ENCODE measurements at regions not wholly inside any gene's neighbourhood (a gene's known extent, or its start where the extent isn't known, plus 50 kb on each side); places are given as distances from the start of the nearest gene placed in this dataset.
A peak's percentile ranks its signal among the peaks of the same experiment; 100 is the strongest.

- WGBS (ENCODE audit: low lambda C conversion rate, missing lambda C conversion rate), result 51% methylated on average over 6 of the region's 6 CpGs
- no peaks in the 10 kb centered on the region for H4K20me1 ChIP-seq (ENCODE audit: insufficient read depth, poor library complexity, severe bottlenecking)
- no peaks in the 10 kb centered on the region for H3K79me2 ChIP-seq
- no peaks in the 10 kb centered on the region for H3K9me2 ChIP-seq (replicated peaks; ENCODE audit: insufficient read depth)
- TF ChIP-seq EZH2phosphoT487 (IDR thresholded peaks at IDR 0.05; ENCODE audit: low read depth, severe bottlenecking, unreplicated experiment) (no peak), CTCF (IDR thresholded peaks at IDR 0.05; ENCODE audit: poor library complexity) (no peak), EZH2 (IDR thresholded peaks at IDR 0.05; ENCODE audit: borderline replicate concordance) (no peak)
- no peaks in the 10 kb centered on the region for H3K9me3 ChIP-seq (ENCODE audit: low read depth)
- peak; percentile 13 for DNase-seq (ENCODE audit: low spot score)
- H3K36me3 ChIP-seq (replicated peaks; ENCODE audit: insufficient read depth, low read depth), result no peaks in the 10 kb centered on the region
- no peak overlapping the region for H3K27ac ChIP-seq
- H3K4me1 ChIP-seq (ENCODE audit: insufficient read depth), result peaks cover 6% of the 10 kb centered on the region
- no peak overlapping the region for H3K4me3 ChIP-seq
- no peak overlapping the region for H3K4me2 ChIP-seq
- no peak overlapping the region for H2AFZ ChIP-seq
- H3K27me3 ChIP-seq, result no peaks in the 10 kb centered on the region
Measured at GRCh38 chr11:80346353-80347059, 905.7 kb upstream of the TENM4 start.

GRCh38 chr11:80343436-80343835, 902.6 kb upstream of the TENM4 start:
- no peaks in the 10 kb centered on the region for H3K36me3 ChIP-seq (replicated peaks; ENCODE audit: insufficient read depth, low read depth)
- H2AFZ ChIP-seq, result no peak overlapping the region
- TF ChIP-seq CTCF (IDR thresholded peaks at IDR 0.05; ENCODE audit: poor library complexity), result no peak
- no peak for TF ChIP-seq EZH2phosphoT487 (IDR thresholded peaks at IDR 0.05; ENCODE audit: low read depth, severe bottlenecking, unreplicated experiment)
- TF ChIP-seq EZH2 (IDR thresholded peaks at IDR 0.05; ENCODE audit: borderline replicate concordance), result no peak
- H3K9me3 ChIP-seq (ENCODE audit: low read depth), result no peaks in the 10 kb centered on the region
- no peak overlapping the region for H3K4me3 ChIP-seq
- no peak overlapping the region for H3K27ac ChIP-seq
- H3K27me3 ChIP-seq, result no peaks in the 10 kb centered on the region
- DNase-seq (ENCODE audit: low spot score), result no peak
- no peaks in the 10 kb centered on the region for H3K9me2 ChIP-seq (replicated peaks; ENCODE audit: insufficient read depth)
- no peaks in the 10 kb centered on the region for H3K79me2 ChIP-seq
- no peak overlapping the region for H3K4me2 ChIP-seq
- H4K20me1 ChIP-seq (ENCODE audit: insufficient read depth, poor library complexity, severe bottlenecking), result no peaks in the 10 kb centered on the region
- H3K4me1 ChIP-seq (ENCODE audit: insufficient read depth), result no peaks in the 10 kb centered on the region

- WGBS (ENCODE audit: low lambda C conversion rate, missing lambda C conversion rate), result 87% methylated on average over 2 of the region's 2 CpGs
- Histone ChIP-seq H3K9me2 (replicated peaks; ENCODE audit: insufficient read depth) (no peaks in the 10 kb centered on the region), H3K27me3 (no peaks in the 10 kb centered on the region), H3K4me1 (ENCODE audit: insufficient read depth) (no peaks in the 10 kb centered on the region), H2AFZ (no peak overlapping the region), H3K9me3 (ENCODE audit: low read depth) (no peaks in the 10 kb centered on the region), H3K4me2 (no peak overlapping the region), H3K27ac (no peak overlapping the region), H3K36me3 (replicated peaks; ENCODE audit: insufficient read depth, low read depth) (no peaks in the 10 kb centered on the region), H4K20me1 (ENCODE audit: insufficient read depth, poor library complexity, severe bottlenecking) (no peaks in the 10 kb centered on the region), H3K4me3 (no peak overlapping the region), H3K79me2 (no peaks in the 10 kb centered on the region)
- TF ChIP-seq EZH2phosphoT487 (IDR thresholded peaks at IDR 0.05; ENCODE audit: low read depth, severe bottlenecking, unreplicated experiment) (no peak), CTCF (IDR thresholded peaks at IDR 0.05; ENCODE audit: poor library complexity) (no peak), EZH2 (IDR thresholded peaks at IDR 0.05; ENCODE audit: borderline replicate concordance) (no peak)
- DNase-seq (ENCODE audit: low spot score), result no peak
Measured at GRCh38 chr11:80338231-80338630, 897.4 kb upstream of the TENM4 start.

GRCh38 chr11:80331694-80332093, 890.9 kb upstream of the TENM4 start:
- TF ChIP-seq EZH2 (IDR thresholded peaks at IDR 0.05; ENCODE audit: borderline replicate concordance) (no peak), CTCF (IDR thresholded peaks at IDR 0.05; ENCODE audit: poor library complexity) (no peak), EZH2phosphoT487 (IDR thresholded peaks at IDR 0.05; ENCODE audit: low read depth, severe bottlenecking, unreplicated experiment) (no peak)
- Histone ChIP-seq H3K4me3 (no peak overlapping the region), H3K9me3 (ENCODE audit: low read depth) (no peaks in the 10 kb centered on the region), H3K4me1 (ENCODE audit: insufficient read depth) (no peaks in the 10 kb centered on the region), H2AFZ (no peak overlapping the region), H3K36me3 (replicated peaks; ENCODE audit: insufficient read depth, low read depth) (no peaks in the 10 kb centered on the region), H3K27me3 (no peaks in the 10 kb centered on the region), H3K79me2 (no peaks in the 10 kb centered on the region), H4K20me1 (ENCODE audit: insufficient read depth, poor library complexity, severe bottlenecking) (no peaks in the 10 kb centered on the region), H3K27ac (no peak overlapping the region), H3K4me2 (no peak overlapping the region), H3K9me2 (replicated peaks; ENCODE audit: insufficient read depth) (no peaks in the 10 kb centered on the region)
- DNase-seq (ENCODE audit: low spot score), result no peak
